ENCODE measurements at regions not wholly inside any gene's neighbourhood (a gene's known extent, or its start where the extent isn't known, plus 50 kb on each side); places are given as distances from the start of the nearest gene placed in this dataset.

GRCh38 chr1:208503787-208504186, 259.6 kb upstream of the PLXNA2 start:
- peaks cover 42% of the 10 kb centered on the region for H3K27me3 Mint-ChIP-seq

GRCh38 chr1:208506812-208507211, 262.6 kb upstream of the PLXNA2 start:
- Mint-ChIP-seq H3K27me3 (peaks cover 19% of the 10 kb centered on the region), H3K36me3 (ENCODE audit: low read depth) (no peaks in the 10 kb centered on the region), H3K4me3 (no peak overlapping the region), H3K4me1 (ENCODE audit: low read depth) (no peaks in the 10 kb centered on the region), H3K9me3 (peaks cover 2% of the 10 kb centered on the region), H3K27ac (no peak overlapping the region)
- no peak for TF ChIP-seq CTCF (IDR thresholded peaks at IDR 0.05)
- no peaks in the 10 kb centered on the region for H3K4me1 ChIP-seq (ENCODE audit: insufficient read depth, low read length)
- intact Hi-C loops (cut with DNase I, micrococcal nuclease), result no loop called here
- ChIA-PET CTCF (no interaction called here), POLR2A (no interaction called here)
- no peaks in the 10 kb centered on the region for H3K9me3 ChIP-seq (ENCODE audit: control insufficient read depth in 1 of 2, insufficient read depth in 1 of 2, low read length in 2 of 2)
- no peaks in the 10 kb centered on the region for H3K36me3 ChIP-seq (ENCODE audit: insufficient read depth, low read length)
- no peak for DNase-seq
- H3K4me3 ChIP-seq (ENCODE audit: low read length), result no peak overlapping the region
- H3K27ac ChIP-seq (ENCODE audit: low read depth in 1 of 2, low read length in 2 of 2), result no peak overlapping the region
- no peaks in the 10 kb centered on the region for H3K27me3 ChIP-seq (ENCODE audit: control insufficient read depth in 1 of 2, insufficient read depth in 2 of 2, low read length in 2 of 2)
- no peak for ATAC-seq (ENCODE audit: poor library complexity)

More at GRCh38 chr1:208503787-208504186, 259.6 kb upstream of the PLXNA2 start:
- Histone ChIP-seq H3K4me3 (ENCODE audit: low read length) (no peak overlapping the region), H3K27me3 (ENCODE audit: control insufficient read depth in 1 of 2, insufficient read depth in 2 of 2, low read length in 2 of 2) (peaks cover 0 to 2% of the 10 kb centered on the region in 2 experiments), H3K36me3 (ENCODE audit: insufficient read depth, low read length) (no peaks in the 10 kb centered on the region), H3K4me1 (ENCODE audit: insufficient read depth, low read length) (no peaks in the 10 kb centered on the region), H3K27ac (ENCODE audit: low read depth in 1 of 2, low read length in 2 of 2) (no peak overlapping the region), H3K9me3 (ENCODE audit: control insufficient read depth in 1 of 2, insufficient read depth in 1 of 2, low read length in 2 of 2) (no peaks in the 10 kb centered on the region)
- H3K36me3 Mint-ChIP-seq (ENCODE audit: low read depth), result no peaks in the 10 kb centered on the region
- TF ChIP-seq CTCF (IDR thresholded peaks at IDR 0.05), result no peak
- no peak overlapping the region for H3K27ac Mint-ChIP-seq
- H3K9me3 Mint-ChIP-seq, result peaks cover 2% of the 10 kb centered on the region
- ChIA-PET POLR2A (no interaction called here), CTCF (no interaction called here)
- H3K4me3 Mint-ChIP-seq, result no peak overlapping the region
- intact Hi-C loops (cut with DNase I, micrococcal nuclease), result no loop called here
- DNase-seq (no peak), ATAC-seq (ENCODE audit: poor library complexity) (no peak)
- no peaks in the 10 kb centered on the region for H3K4me1 Mint-ChIP-seq (ENCODE audit: low read depth)

GRCh38 chr1:208509072-208509471, 264.9 kb upstream of the PLXNA2 start:
- no peaks in the 10 kb centered on the region for H3K4me1 ChIP-seq (ENCODE audit: insufficient read depth, low read length)
- H3K36me3 Mint-ChIP-seq (ENCODE audit: low read depth), result no peaks in the 10 kb centered on the region
- no peak for DNase-seq
- no peaks in the 10 kb centered on the region for H3K9me3 ChIP-seq (ENCODE audit: control insufficient read depth in 1 of 2, insufficient read depth in 1 of 2, low read length in 2 of 2)
- no peak overlapping the region for H3K4me3 Mint-ChIP-seq
- peaks cover 20% of the 10 kb centered on the region for H3K27me3 Mint-ChIP-seq
- H3K9me3 Mint-ChIP-seq, result peaks cover 2% of the 10 kb centered on the region
- no peaks in the 10 kb centered on the region for H3K27me3 ChIP-seq (ENCODE audit: control insufficient read depth in 1 of 2, insufficient read depth in 2 of 2, low read length in 2 of 2)
- ATAC-seq (ENCODE audit: poor library complexity), result no peak
- no peaks in the 10 kb centered on the region for H3K36me3 ChIP-seq (ENCODE audit: insufficient read depth, low read length)
- H3K27ac ChIP-seq (ENCODE audit: low read depth in 1 of 2, low read length in 2 of 2), result no peak overlapping the region
- CTCF ChIA-PET, result no interaction called here
- no peak overlapping the region for H3K4me3 ChIP-seq (ENCODE audit: low read length)
- no peak for TF ChIP-seq CTCF (IDR thresholded peaks at IDR 0.05)
- H3K27ac Mint-ChIP-seq, result no peak overlapping the region
- POLR2A ChIA-PET, result no interaction called here
- intact Hi-C loops (cut with DNase I, micrococcal nuclease), result no loop called here
- no peaks in the 10 kb centered on the region for H3K4me1 Mint-ChIP-seq (ENCODE audit: low read depth)
